ENCODE measurements at regions not wholly inside any gene's neighbourhood (a gene's known extent, or its start where the extent isn't known, plus 50 kb on each side); places are given as distances from the start of the nearest gene placed in this dataset.

DNA sequence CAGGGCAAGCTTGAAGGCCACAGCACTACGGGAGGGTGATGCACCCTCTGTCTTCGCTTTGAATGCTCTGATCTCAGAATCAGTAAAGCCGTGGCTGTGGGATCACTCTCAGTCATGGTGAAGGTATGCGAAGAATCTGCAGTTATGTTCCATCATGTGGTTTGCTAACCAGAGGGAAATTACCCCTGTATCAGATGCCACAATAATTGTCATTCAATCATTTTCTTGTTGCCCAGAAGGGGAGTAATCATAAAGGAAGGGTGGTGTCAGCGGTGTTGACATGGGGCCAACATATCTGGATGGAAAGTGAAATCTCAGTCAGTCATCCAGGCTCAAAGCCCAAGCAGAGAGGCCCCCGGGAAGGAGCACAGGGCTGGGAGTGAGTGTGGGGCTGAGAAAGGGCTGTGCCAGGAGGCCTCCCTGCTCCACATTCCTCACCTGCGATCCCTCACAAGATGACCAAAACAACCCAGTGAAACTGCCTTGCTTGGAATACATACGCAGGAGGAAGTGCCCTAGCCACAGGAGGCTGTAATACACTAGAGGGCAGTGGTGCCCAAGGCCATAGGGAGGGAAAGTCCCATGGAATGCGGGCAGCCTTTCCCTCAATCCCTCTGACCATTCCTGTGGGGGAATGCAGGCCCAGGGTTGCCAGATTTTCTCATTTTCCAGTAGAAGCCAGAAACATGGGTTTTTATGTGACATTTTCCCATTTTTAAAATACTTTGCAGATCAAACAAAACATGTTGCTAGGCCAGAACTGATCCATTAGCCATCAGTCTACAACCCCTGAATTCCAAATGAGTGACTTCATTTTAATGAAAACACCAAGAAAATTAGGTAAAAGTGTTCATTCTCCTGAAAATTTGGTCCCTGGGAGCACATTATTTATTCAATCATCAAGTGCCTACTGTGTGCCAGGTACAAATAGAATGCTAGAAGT is 95.7 kb upstream of the VANGL1 start:
- H3K4me1 Mint-ChIP-seq: no peaks in the 10 kb centered on the region
- no peak overlapping the region for H3K4me3 Mint-ChIP-seq

DNA sequence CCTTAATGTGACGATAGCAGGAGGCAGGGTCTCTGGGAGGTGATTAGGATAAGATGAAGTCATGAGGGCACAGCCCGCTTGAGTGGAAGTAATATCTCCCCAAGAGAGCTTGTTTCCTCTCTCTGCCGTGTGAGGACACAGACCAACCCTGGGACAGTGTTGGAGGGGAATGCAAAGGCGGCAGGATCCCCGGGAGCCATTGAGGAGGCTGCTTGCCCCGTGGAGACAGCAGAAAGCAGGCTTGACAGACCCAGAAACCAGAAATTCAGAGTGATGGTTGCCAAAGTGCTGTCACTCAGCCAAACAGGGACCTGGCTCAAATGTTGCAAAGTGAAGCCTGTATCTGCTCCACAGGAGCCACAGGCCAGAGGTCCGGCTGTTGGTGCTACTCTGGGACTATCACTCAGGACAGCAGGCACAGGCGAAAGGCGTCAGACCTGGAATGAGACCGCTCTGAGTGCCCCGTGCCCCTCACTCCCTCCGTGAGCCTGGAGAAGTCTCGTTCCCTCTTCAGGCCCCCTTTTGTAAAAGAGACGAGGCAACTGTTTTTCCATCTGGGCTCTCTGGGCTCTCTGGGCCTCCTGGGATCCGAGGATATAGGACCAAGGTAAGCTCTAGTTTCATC is 96.6 kb upstream of the VANGL1 start:
- no peaks in the 10 kb centered on the region for H3K36me3 Mint-ChIP-seq
- no peak overlapping the region for H3K4me3 Mint-ChIP-seq
- ATAC-seq (ENCODE audit: low read depth in 2 of 2) (no peak), DNase-seq (no peak)
- no peaks in the 10 kb centered on the region for H3K4me1 Mint-ChIP-seq
- H3K9me3 Mint-ChIP-seq: peaks cover 0 to 4% (median 0%) of the 10 kb centered on the region in 7 donors
- H3K27me3 Mint-ChIP-seq: peaks cover 5 to 16% (median 10%) of the 10 kb centered on the region in 3 donors
- H3K27ac Mint-ChIP-seq: peak overlapping the region in 2 of 6 donors; percentile 62 to 78

More for the DNA sequence above, 95.7 kb upstream of the VANGL1 start:
- no peak for DNase-seq
- no peaks in the 10 kb centered on the region for H3K36me3 Mint-ChIP-seq
- H3K27me3 Mint-ChIP-seq: peaks cover 5 to 16% (median 10%) of the 10 kb centered on the region in 3 donors
- peaks cover 0 to 11% (median 1%) of the 10 kb centered on the region in 7 donors for H3K9me3 Mint-ChIP-seq
- no peak overlapping the region for H3K27ac Mint-ChIP-seq
- ATAC-seq (ENCODE audit: low read depth in 2 of 2): no peak

- ATAC-seq (ENCODE audit: low read depth in 2 of 2) (no peak), DNase-seq (no peak)
- H3K27me3 Mint-ChIP-seq: peaks cover 4 to 21% (median 12%) of the 10 kb centered on the region in 3 donors
- peaks cover 0 to 13% (median 3%) of the 10 kb centered on the region in 7 donors for H3K9me3 Mint-ChIP-seq
- peak overlapping the region in 1 of 8 donors; percentile 3 for H3K4me3 Mint-ChIP-seq
- no peaks in the 10 kb centered on the region for H3K4me1 Mint-ChIP-seq
- H3K27ac Mint-ChIP-seq: no peak overlapping the region
- no peaks in the 10 kb centered on the region for H3K36me3 Mint-ChIP-seq
These were observed 97.6 kb upstream of the VANGL1 start for GRCh38 chr1:115544131-115544530.

- peaks cover 4 to 22% (median 12%) of the 10 kb centered on the region in 3 donors for H3K27me3 Mint-ChIP-seq
- DNase-seq (no peak), ATAC-seq (ENCODE audit: low read depth in 2 of 2) (no peak)
- peaks cover 0 to 14% (median 3%) of the 10 kb centered on the region in 7 donors for H3K9me3 Mint-ChIP-seq
- no peak overlapping the region for H3K27ac Mint-ChIP-seq
- no peaks in the 10 kb centered on the region for H3K4me1 Mint-ChIP-seq
- H3K4me3 Mint-ChIP-seq: no peak overlapping the region
- no peaks in the 10 kb centered on the region for H3K36me3 Mint-ChIP-seq
These were observed 98.5 kb upstream of the VANGL1 start for GRCh38 chr1:115543247-115543646.

- peaks cover 4 to 22% (median 15%) of the 10 kb centered on the region in 3 donors for H3K27me3 Mint-ChIP-seq
- H3K36me3 Mint-ChIP-seq: no peaks in the 10 kb centered on the region
- peaks cover 3 to 14% (median 3%) of the 10 kb centered on the region in 7 donors for H3K9me3 Mint-ChIP-seq
- ATAC-seq (ENCODE audit: low read depth in 2 of 2) (no peak), DNase-seq (no peak)
- H3K4me1 Mint-ChIP-seq: no peaks in the 10 kb centered on the region
- H3K27ac Mint-ChIP-seq: peak overlapping the region in 1 of 6 donors; percentile 2
- no peak overlapping the region for H3K4me3 Mint-ChIP-seq
These were observed 102.0 kb upstream of the VANGL1 start for GRCh38 chr1:115539736-115540135.

GRCh38 chr1:115539061-115539460 is 102.7 kb upstream of the VANGL1 start:
- Mint-ChIP-seq H3K27me3 (peaks cover 4 to 19% (median 14%) of the 10 kb centered on the region in 3 donors), H3K4me3 (no peak overlapping the region), H3K4me1 (no peaks in the 10 kb centered on the region), H3K9me3 (peaks cover 3 to 12% (median 4%) of the 10 kb centered on the region in 7 donors), H3K27ac (no peak overlapping the region), H3K36me3 (no peaks in the 10 kb centered on the region)
- ATAC-seq (ENCODE audit: low read depth in 2 of 2) (no peak), DNase-seq (no peak)

DNA sequence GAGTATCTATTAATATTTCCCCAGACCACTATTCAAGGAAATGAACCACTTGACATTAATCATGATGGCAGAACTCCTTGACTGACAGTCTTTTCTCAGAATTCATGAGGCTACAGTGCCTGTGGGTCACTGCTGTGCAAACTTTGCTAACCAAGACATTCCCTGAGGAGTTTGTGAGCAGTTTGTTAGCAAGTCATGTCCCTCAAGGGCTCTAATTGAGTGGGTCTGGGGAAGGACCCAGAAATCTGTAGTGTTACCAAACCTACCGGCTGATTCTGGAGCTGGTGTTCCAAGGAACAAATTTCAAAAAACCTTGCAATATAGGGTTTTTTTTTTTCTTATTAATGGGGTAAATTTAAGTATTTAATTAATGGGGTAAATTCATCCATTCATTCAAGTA is 103.2 kb upstream of the VANGL1 start:
- Mint-ChIP-seq H3K4me1 (no peaks in the 10 kb centered on the region), H3K27ac (no peak overlapping the region), H3K27me3 (peaks cover 4 to 15% (median 11%) of the 10 kb centered on the region in 3 donors), H3K9me3 (peaks cover 2 to 11% (median 4%) of the 10 kb centered on the region in 7 donors), H3K4me3 (no peak overlapping the region), H3K36me3 (no peaks in the 10 kb centered on the region)
- ATAC-seq (ENCODE audit: low read depth in 2 of 2) (no peak), DNase-seq (no peak)

DNA sequence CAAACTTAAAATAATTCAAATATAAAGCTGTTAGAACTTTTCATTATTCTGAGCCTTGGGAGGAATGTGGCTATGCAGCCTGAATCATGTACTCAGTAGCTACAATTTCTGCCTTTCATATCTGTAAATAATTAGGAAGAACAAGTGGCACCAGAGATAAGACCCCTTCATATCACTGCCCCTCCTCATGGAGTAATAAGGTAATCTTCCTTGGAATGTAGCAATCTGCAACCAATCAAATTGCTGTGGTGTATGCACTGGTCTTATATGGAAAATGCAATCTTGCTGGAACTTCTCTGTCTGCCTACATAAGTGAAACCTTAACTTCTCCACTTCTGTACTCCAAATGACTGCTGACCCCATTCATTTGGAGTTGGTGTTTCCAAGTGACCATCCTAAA is 104.4 kb upstream of the VANGL1 start:
- H3K4me1 Mint-ChIP-seq: no peaks in the 10 kb centered on the region
- H3K9me3 Mint-ChIP-seq: peaks cover 2 to 11% (median 4%) of the 10 kb centered on the region in 7 donors
- ATAC-seq (ENCODE audit: low read depth in 2 of 2): no peak
- no peak overlapping the region for H3K4me3 Mint-ChIP-seq
- peaks cover 4 to 11% (median 8%) of the 10 kb centered on the region in 3 donors for H3K27me3 Mint-ChIP-seq
- no peaks in the 10 kb centered on the region for H3K36me3 Mint-ChIP-seq
- H3K27ac Mint-ChIP-seq: no peak overlapping the region
- DNase-seq: no peak

GRCh38 chr1:115536279-115536816 is 105.4 kb upstream of the VANGL1 start:
- Mint-ChIP-seq H3K4me1 (no peaks in the 10 kb centered on the region), H3K27me3 (peaks cover 4 to 11% (median 6%) of the 10 kb centered on the region in 3 donors), H3K9me3 (peaks cover 2 to 11% (median 4%) of the 10 kb centered on the region in 7 donors), H3K4me3 (no peak overlapping the region), H3K36me3 (no peaks in the 10 kb centered on the region), H3K27ac (no peak overlapping the region)
- ATAC-seq (ENCODE audit: low read depth in 2 of 2) (no peak), DNase-seq (no peak)

DNA sequence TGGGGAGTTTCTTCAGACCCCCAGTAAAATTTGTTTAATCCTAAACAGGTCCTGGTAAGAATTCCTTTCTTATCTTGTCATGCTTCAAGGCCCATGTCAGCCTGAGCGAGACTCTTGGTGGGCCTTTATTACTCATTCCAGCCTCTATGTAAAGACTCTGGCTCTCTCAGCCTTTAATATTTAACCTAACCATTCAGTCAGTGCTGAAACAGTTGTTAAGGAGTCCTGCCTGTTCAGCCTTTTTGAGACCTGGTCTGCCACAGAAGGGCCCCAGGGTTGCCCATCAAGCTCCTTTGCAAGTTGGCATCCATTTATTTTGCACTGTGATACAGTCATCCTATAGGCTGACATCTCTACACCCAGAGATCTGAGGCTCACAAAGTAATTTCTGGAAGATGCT is 107.7 kb upstream of the VANGL1 start:
- no peak overlapping the region for H3K27ac Mint-ChIP-seq
- no peaks in the 10 kb centered on the region for H3K36me3 Mint-ChIP-seq
- peaks cover 0 to 5% (median under 1%) of the 10 kb centered on the region in 3 donors for H3K27me3 Mint-ChIP-seq
- H3K4me3 Mint-ChIP-seq: no peak overlapping the region
- ATAC-seq (ENCODE audit: low read depth in 2 of 2): no peak
- no peak for DNase-seq
- peaks cover 0 to 11% (median 1%) of the 10 kb centered on the region in 7 donors for H3K9me3 Mint-ChIP-seq
- H3K4me1 Mint-ChIP-seq: no peaks in the 10 kb centered on the region

DNA sequence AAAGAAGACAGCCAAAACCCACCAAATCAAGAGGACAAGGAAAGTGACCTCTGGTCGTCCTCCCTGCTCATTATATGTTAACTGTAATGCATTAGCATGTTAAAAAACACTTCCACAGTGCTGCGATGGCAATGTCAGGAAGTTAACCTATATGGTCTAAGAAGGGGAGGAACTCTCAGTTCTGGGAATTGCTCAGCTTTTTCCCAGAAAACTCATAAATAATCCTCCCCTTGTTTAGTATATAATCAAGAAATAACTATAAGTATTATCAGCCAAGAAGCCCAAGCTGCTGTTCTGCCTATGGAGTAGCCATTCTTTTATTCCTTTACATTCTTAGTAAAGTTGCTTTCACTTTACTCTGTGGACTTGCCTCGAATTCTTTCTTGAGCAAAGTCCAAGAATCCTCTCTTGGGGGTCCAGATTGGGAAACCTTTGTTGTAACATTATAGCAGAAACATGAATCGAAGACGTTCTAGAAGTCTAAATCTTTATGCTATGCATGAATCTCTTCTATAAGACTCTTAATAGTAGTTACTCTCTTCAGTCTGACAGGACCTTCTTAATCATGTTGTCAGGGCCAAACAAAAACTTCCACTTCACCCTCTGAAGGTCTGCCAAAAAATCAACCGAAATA is 110.0 kb upstream of the VANGL1 start:
- H3K27me3 Mint-ChIP-seq: peaks cover 0 to 5% (median 0%) of the 10 kb centered on the region in 3 donors
- no peak overlapping the region for H3K27ac Mint-ChIP-seq
- no peaks in the 10 kb centered on the region for H3K36me3 Mint-ChIP-seq
- no peak for ATAC-seq (ENCODE audit: low read depth in 2 of 2)
- no peak overlapping the region for H3K4me3 Mint-ChIP-seq
- H3K9me3 Mint-ChIP-seq: peaks cover 0 to 11% (median 1%) of the 10 kb centered on the region in 7 donors
- no peak for DNase-seq
- H3K4me1 Mint-ChIP-seq: no peaks in the 10 kb centered on the region

- no peaks in the 10 kb centered on the region for H3K36me3 Mint-ChIP-seq
- H3K4me1 Mint-ChIP-seq: no peaks in the 10 kb centered on the region
- no peak for DNase-seq
- no peak overlapping the region for H3K27ac Mint-ChIP-seq
- peaks cover 0 to 5% (median 0%) of the 10 kb centered on the region in 3 donors for H3K27me3 Mint-ChIP-seq
- H3K9me3 Mint-ChIP-seq: peaks cover 0 to 11% (median 0%) of the 10 kb centered on the region in 7 donors
- no peak overlapping the region for H3K4me3 Mint-ChIP-seq
- ATAC-seq (ENCODE audit: low read depth in 2 of 2): no peak
These were observed 111.4 kb upstream of the VANGL1 start for GRCh38 chr1:115530407-115530806.

- no peaks in the 10 kb centered on the region for H3K4me1 Mint-ChIP-seq
- H3K27me3 Mint-ChIP-seq: no peaks in the 10 kb centered on the region
- peak overlapping the region in 1 of 8 donors; percentile 36 for H3K4me3 Mint-ChIP-seq
- H3K36me3 Mint-ChIP-seq: no peaks in the 10 kb centered on the region
- no peak overlapping the region for H3K27ac Mint-ChIP-seq
- peaks cover 0 to 4% (median 0%) of the 10 kb centered on the region in 7 donors for H3K9me3 Mint-ChIP-seq
- ATAC-seq (ENCODE audit: low read depth in 2 of 2): no peak
- no peak for DNase-seq
These were observed 112.4 kb upstream of the VANGL1 start for GRCh38 chr1:115529216-115529897.
